Ammon's horn (tissue), 1 donor: ENCODE measurements at regions not wholly inside any gene's neighbourhood (a gene's known extent, or its start where the extent isn't known, plus 50 kb on each side); places are given as distances from the start of the nearest gene placed in this dataset.
"Not testable (repeated sequence)": the region's sequence is repeated elsewhere in the genome, so short reads cannot be mapped to it uniquely, and the experiment has no call there.

Source experiments
- DNase-seq: peaks from one replicate; pipeline ENCODE4 v3.0.0-alpha.2; 2016; ENCODE audit warnings: low spot score

- DNase-seq: no peak
Observed at GRCh38 chr15:62412686-62413085, 247.6 kb upstream of the C2CD4B start.

- no peak for DNase-seq
Observed at GRCh38 chr15:62413153-62413552, 248.1 kb upstream of the C2CD4B start.

- DNase-seq: no peak
Observed at GRCh38 chr15:62413786-62414185, 248.7 kb upstream of the C2CD4B start.

- DNase-seq: no peak
Observed at GRCh38 chr15:62415498-62415897, 250.4 kb upstream of the C2CD4B start.

GRCh38 chr15:62416526-62416925 lies 251.4 kb upstream of the C2CD4B start:
- no peak for DNase-seq

GRCh38 chr15:62417439-62417838 lies 252.4 kb upstream of the C2CD4B start:
- no peak for DNase-seq

- not testable (repeated sequence) for DNase-seq
Observed at GRCh38 chr15:62418496-62418895, 253.4 kb upstream of the C2CD4B start.

- DNase-seq: no peak
Observed at GRCh38 chr15:62419192-62419591, 254.1 kb upstream of the C2CD4B start.

- DNase-seq: not testable (repeated sequence)
Observed at GRCh38 chr15:62420371-62420770, 255.3 kb upstream of the C2CD4B start.

GRCh38 chr15:62421289-62421688 lies 256.2 kb upstream of the C2CD4B start:
- no peak for DNase-seq

GRCh38 chr15:62426387-62426956 lies 261.4 kb upstream of the C2CD4B start:
- no peak for DNase-seq

GRCh38 chr15:62428259-62428658 lies 263.2 kb upstream of the C2CD4B start:
- no peak for DNase-seq

- DNase-seq: no peak
Observed at GRCh38 chr15:62428851-62429598, 263.9 kb upstream of the C2CD4B start.

GRCh38 chr15:62430056-62430455 lies 265.0 kb upstream of the C2CD4B start:
- no peak for DNase-seq

GRCh38 chr15:62430552-62430951 lies 265.5 kb upstream of the C2CD4B start:
- no peak for DNase-seq

- DNase-seq: no peak
Observed at GRCh38 chr15:62431008-62431797, 266.1 kb upstream of the C2CD4B start.

- no peak for DNase-seq
Observed at GRCh38 chr15:62431817-62432216, 266.7 kb upstream of the C2CD4B start.

- no peak for DNase-seq
Observed at GRCh38 chr15:62432702-62433398, 267.8 kb upstream of the C2CD4B start.

- DNase-seq: no peak
Observed at GRCh38 chr15:62436235-62436634, 271.1 kb upstream of the C2CD4B start.

- DNase-seq: no peak
Observed at GRCh38 chr15:62437753-62438152, 272.7 kb upstream of the C2CD4B start.

- no peak for DNase-seq
Observed at GRCh38 chr15:62439543-62440016, 274.5 kb upstream of the C2CD4B start.

GRCh38 chr15:62440362-62441105 lies 275.4 kb upstream of the C2CD4B start:
- DNase-seq: peak; percentile 22
